ENCODE measurements at regions not wholly inside any gene's neighbourhood (a gene's known extent, or its start where the extent isn't known, plus 50 kb on each side); places are given as distances from the start of the nearest gene placed in this dataset.
A peak's percentile ranks its signal among the peaks of the same experiment; 100 is the strongest.

DNA sequence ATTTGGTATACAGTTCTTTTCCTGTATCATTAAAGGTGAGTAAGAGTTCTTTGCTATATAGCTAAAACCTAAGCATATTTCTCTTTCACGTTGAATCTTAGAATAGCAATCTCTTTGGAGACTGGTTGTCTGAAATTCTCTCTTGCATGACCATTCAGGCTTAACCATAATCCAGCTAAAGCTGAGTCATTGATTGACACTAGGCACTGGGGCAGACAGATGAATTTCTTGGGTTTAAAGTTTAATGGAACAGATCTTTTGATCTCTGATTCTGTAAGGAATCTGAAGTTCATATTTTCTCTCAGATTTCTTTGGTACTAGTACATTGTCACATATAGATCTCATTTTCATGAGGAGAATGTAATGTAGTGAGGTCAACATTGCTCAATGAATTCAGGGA lies 397.3 kb upstream of the MIR17HG start:
- no peak for DNase-seq

DNA sequence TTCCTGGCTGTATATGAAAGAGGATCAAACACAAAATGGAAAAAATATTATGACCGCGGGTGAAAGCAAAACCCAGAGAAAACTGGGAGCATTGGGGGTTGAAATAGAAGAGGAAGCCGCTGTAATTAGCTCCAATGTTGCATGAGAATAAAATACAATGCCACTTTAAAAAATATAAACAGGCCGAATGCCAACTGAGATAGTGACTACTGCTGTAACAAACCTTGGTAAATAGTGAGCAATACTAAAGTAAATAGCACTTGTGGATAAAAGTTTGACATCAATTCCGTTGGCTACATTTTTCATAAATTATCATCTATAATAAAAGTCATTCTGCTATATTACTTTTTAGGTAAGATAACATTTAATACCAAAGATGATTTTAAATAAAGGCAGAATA lies 395.8 kb upstream of the MIR17HG start:
- DNase-seq: no peak

DNA sequence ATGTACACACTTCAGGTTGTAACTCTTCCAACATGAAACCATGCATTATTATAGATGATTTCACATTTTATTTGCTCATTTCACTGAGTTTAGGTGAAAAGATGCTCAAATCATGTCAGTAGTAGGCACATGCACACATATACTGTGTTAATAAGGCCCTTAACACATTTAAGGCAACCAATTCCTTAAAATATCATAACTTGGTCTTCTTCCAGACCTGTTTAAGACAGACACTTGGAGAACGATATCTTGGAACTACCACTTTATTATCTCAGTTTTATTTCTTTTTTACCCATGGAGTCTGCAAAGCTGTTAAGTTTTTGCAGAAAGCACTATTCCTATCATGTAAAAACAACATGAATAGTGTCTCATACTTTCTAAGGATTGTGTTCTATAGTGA lies 395.2 kb upstream of the MIR17HG start:
- no peak for DNase-seq

DNA sequence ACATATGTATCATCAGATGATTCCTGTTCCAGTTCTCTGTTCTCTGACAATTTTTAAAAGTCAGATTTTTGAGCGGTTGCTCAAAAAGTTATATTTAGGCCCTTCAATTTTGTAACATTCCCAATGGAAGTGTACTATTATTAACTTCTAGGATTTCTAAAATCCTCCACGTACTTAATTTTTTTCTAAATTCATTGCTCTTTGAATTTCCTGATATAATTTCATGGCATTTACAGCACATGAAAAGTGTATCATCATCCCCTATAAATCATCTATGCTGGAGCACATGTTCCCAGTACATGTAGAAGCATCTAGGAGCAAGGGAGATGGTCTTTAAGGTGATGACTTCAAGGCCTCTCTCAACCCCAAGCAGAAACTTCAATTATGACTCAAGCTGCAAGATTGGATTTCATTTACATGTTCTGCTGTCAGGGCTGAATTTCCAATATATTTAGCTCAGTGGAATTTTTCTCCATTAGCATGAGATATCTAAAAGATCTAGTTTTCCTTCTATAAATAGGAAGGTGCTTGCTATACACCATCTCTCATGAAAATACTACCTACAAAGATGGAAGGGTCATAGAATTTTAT lies 392.8 kb upstream of the MIR17HG start:
- no peak for DNase-seq

GRCh38 chr13:90956031-90956430 lies 391.5 kb upstream of the MIR17HG start:
- no peak for DNase-seq

DNA sequence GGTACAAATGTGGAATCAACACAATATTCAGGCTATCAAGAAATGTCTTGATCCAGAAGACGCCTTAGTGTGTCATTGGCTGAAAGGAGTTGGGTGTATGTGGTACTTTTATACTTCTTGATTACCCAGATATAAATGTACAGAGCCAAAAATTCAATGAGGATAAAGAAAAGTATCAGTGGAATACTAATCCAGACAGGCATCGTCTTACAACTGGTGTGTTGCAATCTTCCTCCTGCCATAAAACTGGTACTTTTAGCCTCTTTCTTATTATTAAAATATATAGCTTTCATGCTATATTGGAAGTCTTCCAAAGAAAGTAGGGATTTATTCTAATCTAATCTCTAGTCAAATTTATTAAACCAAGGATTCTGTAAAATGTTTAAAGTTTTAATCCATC lies 388.6 kb upstream of the MIR17HG start:
- no peak for DNase-seq

- DNase-seq: peak; percentile 16
These were observed 379.2 kb upstream of the MIR17HG start for GRCh38 chr13:90968166-90968904.

DNA sequence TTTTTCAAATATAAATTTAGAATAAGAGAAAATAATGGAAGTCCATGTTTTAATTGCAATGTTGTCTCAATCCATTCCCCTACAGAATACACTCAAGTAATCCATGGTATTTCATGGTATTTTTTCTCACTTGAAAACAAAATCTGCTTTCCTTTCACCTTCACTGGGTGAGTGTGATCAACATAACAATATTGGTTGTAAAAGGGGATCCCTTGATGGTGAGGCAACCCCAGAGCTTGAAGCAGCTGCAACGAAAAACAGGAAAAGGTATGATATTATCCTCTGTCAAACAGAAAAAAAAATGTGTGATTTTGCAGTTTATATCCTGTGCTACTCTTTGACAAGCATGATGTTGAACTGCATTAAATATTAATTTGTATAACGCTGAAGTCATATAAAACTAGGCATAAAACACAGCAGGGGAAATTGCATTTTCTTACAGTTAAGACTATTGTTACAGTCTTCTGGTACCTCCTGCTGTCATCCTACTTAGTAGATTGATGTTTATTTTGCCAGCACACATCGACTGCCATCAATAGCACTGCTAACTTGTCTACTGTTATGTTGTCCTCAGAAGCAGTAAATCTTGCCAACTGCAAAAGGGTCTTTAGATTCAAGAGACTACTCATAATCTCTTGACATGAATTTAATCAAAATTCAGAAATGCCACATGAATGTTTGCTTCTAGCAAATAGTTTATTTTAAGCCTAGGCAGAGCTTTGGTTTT lies 373.1 kb upstream of the MIR17HG start:
- no peak for DNase-seq

DNA sequence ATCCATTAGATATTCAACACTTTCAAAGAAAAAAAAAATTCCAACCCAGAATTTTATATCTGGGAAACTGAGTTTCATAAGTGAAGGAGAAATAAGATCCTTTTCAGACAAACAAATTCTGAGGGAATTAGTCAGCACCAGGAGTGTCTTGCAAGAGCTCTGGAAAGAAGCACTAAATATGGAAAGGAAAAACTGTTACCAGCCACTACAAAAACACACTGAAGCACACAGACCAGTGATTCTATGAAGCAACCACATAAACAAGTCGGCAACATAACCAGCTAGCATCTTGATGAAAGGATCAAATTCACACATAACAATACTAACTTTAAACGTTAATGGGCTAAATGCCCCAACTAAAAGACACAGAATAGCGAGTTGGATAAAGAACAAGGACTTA lies 368.4 kb upstream of the MIR17HG start:
- DNase-seq: no peak

DNA sequence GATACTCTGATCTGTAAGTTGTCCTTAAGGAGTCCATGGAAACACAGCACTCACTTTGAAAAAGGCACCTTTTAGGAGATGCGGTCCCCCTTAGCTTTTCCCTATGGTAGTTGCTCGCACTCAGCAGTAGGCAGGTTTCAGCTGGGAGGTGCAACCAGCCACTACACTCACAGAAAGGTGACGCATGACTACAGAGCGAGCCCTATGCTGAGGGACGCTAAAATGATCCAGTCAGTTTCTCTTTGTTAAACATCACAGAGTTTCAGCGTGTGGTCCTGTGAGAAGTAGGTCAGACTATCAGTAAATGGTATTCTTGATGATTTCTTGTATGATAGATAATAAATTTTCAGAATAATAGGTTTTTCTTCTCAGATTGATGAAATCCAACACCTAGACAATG lies 362.7 kb upstream of the MIR17HG start:
- no peak for DNase-seq

- no peak for DNase-seq
These were observed 352.5 kb upstream of the MIR17HG start for GRCh38 chr13:90995001-90995400.

- no peak for DNase-seq
These were observed 351.9 kb upstream of the MIR17HG start for GRCh38 chr13:90995614-90996013.

DNA sequence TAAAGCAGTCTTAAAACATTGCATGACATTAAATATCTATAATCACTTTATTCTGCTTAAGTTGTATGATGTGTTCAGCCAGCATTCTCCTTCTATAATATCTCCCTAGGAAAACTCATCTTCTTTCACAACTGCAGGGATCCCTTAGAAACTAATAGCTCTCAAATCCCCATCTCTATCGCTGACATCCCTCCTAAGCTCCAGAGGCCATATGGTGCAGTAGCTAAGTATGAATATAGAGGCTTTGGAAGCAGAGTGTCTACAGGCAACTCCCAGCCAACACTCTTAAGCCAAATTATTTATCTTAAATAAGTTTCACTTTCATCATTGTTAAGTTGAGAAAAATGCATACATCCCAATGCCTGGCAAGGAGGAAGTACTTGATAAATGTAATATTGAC lies 349.5 kb upstream of the MIR17HG start:
- no peak for DNase-seq

GRCh38 chr13:90999401-90999800 lies 348.1 kb upstream of the MIR17HG start:
- no peak for DNase-seq

- DNase-seq: no peak
These were observed 346.1 kb upstream of the MIR17HG start for GRCh38 chr13:91001371-91001770.

DNA sequence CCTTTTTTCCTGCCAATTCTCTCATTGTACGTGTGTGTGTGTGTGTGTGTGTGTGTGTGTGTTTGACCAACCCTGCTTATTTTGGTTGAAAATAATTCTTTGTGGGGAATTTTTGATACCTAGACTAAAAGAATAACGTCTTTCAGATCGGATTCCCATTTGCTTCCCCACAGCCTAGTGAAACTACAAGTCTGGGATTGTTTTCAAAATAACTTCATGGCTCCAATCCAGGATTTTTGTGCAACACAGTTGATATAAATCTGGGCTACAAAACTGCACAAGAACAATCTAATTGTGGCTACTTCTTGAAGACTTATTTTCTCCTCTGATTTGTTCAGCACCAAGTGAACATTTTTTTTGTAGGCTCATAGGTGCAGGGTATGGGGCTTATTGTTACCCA lies 332.8 kb upstream of the MIR17HG start:
- DNase-seq: no peak

GRCh38 chr13:91017031-91017668 lies 330.3 kb upstream of the MIR17HG start:
- DNase-seq: peak; percentile 38

DNA sequence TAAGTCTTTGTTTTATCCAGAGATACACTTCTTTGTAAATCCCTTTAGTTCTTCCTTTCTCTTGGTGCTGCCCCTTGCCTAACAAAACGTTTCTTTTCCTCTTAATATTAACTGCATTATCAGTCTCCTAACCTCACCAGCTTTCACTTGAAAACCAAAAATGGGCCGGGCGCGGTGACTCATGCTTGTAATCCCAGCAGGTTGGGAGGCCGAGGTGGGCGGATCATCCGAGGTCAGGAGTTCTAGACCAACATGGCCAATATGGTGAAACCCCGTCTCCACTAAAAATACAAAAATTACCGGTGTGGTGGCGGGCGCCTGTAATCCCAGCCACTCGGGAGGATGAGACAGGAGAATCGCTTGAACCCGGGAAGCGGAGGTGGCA lies 329.8 kb upstream of the MIR17HG start:
- no peak for DNase-seq

GRCh38 chr13:91020461-91021034 lies 326.9 kb upstream of the MIR17HG start:
- DNase-seq: no peak

DNA sequence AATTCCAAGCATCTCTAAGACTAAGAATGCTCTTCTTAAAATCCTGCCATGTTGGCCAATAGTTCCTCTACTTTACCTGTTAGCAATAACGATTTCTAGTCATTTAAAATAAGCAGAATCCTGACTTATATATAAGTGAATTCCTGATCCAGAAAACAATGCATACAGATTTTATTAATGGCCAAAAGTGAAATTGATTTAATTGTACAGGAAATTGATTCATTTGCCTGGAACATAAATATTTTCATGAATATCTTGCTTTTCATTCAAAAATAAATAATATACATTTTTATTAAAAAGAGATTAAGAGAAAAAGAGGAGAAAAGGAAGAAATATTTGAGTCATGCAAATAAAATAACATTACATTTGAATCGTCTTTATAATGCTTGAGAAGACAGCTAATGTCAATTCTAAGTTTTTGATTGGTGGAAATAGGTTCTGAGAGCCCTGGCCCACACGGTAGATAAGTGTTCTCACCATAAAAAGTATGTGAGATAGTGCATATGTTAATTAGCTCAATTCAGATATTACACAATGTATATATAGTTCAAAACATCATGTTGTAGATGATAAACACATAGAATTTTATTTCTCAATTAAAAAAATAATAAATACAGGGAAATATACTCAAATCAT lies 323.2 kb upstream of the MIR17HG start:
- no peak for DNase-seq

GRCh38 chr13:91025442-91025841 lies 322.0 kb upstream of the MIR17HG start:
- no peak for DNase-seq

- DNase-seq: no peak
These were observed 316.0 kb upstream of the MIR17HG start for GRCh38 chr13:91031508-91031907.

DNA sequence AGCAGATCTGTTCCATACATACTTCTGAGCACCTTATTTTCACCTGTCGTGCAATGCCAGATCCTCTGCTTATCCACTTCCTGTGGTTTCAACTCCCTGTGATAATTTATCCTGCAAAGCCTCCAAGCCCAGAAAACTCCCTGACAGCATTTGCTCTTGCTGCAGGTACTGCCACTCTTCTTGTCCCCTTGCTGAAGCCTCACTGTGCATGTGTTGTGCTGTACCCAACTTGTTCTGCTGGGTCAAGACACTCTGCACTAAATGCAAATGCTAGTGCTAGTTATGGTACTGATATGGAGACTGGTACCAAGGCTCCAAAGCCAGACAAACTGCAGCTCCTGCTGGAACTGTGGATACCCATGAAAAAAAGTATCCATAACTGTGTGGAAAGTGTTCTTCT lies 315.4 kb upstream of the MIR17HG start:
- DNase-seq: no peak
